Panc1 (cell line): ENCODE measurements at regions not wholly inside any gene's neighbourhood (a gene's known extent, or its start where the extent isn't known, plus 50 kb on each side); places are given as distances from the start of the nearest gene placed in this dataset.

Experiments
- ATAC-seq: fragments of 200-7000 bp; cut with Tn5 transposase; 2 replicates; pipeline ENCODE4 v1.9.1; 2020; ENCODE audit warnings: mild to moderate bottlenecking, moderate library complexity
- BruUV-seq: library from RNA; stranded (reverse); fragments of 400-500 nt; replicated peaks from 2 replicates; lab custom pipeline; 2021; lab: Mats Ljungman, UMichigan
- CTCF ChIA-PET: fragments of 300-600 bp; sonication (Branson Sonifier 250); formaldehyde crosslinking; loops from one replicate; lab custom pipeline; 2022; ENCODE audit warnings: antibody characterized with exemption; lab: Charles Lee
- POLR2A ChIA-PET: fragments of 300-600 bp; sonication (Branson Sonifier 250); formaldehyde crosslinking; loops from one replicate; lab custom pipeline; 2022; ENCODE audit warnings: antibody characterized with exemption; lab: Charles Lee
- DNase-seq: peaks from one replicate; pipeline ENCODE4 v3.0.0-alpha.2; 2010; ENCODE audit warnings: low read depth, low spot score
- H3K27ac ChIP-seq: 2 replicates; pipeline ENCODE4 v1.5.1; 2011; ENCODE audit warnings: mild to moderate bottlenecking, low read length, inconsistent platforms
- H3K27me3 ChIP-seq: fragments of 200-500 bp; sonication (Bioruptor generic); 2 replicates; pipeline ENCODE4 v1.6.0; 2014; ENCODE audit warnings: low read length, inconsistent platforms; ENCODE audit not compliant: control insufficient read depth, insufficient read depth
- H3K36me3 ChIP-seq: fragments of 200-500 bp; sonication (Bioruptor generic); 2 replicates; pipeline ENCODE4 v1.5.1; 2014; ENCODE audit warnings: inconsistent platforms, mild to moderate bottlenecking, low read length, moderate library complexity; ENCODE audit not compliant: control insufficient read depth, insufficient read depth
- H3K4me1 ChIP-seq: 2 replicates; pipeline ENCODE4 v1.5.1; 2011; ENCODE audit warnings: inconsistent platforms, mild to moderate bottlenecking, low read length, moderate library complexity; ENCODE audit not compliant: control insufficient read depth, insufficient read depth
- H3K4me3 ChIP-seq, 2 experiments: 2 replicates each; pipeline ENCODE4 v1.5.1; 2011 to 2012; ENCODE audit warnings: low read depth in 2 of 2, low read length in 2 of 2, mild to moderate bottlenecking in 2 of 2, inconsistent platforms in 1 of 2, moderate library complexity in 1 of 2
- H3K9me3 ChIP-seq: fragments of 200-500 bp; sonication (Bioruptor generic); 2 replicates; pipeline ENCODE4 v1.5.1; 2014; ENCODE audit warnings: low read depth, mild to moderate bottlenecking, inconsistent platforms, low read length, moderate library complexity; ENCODE audit not compliant: control insufficient read depth, insufficient read depth
- CTCF ChIP-seq: fragments of 450-650 bp; IDR thresholded peaks from 2 replicates; pipeline ENCODE4 v1.5.1; 2017; ENCODE audit warnings: mild to moderate bottlenecking
- POLR2AphosphoS5 ChIP-seq: IDR thresholded peaks from 2 replicates; pipeline ENCODE4 v1.6.1; 2012; ENCODE audit warnings: mild to moderate bottlenecking, low read depth, low read length, moderate library complexity
- REST ChIP-seq, 2 experiments: IDR thresholded peaks; 2 replicates each; pipeline ENCODE4 v1.6.1; 2011 to 2012; ENCODE audit warnings: low read depth in 2 of 2, control low read depth in 1 of 2, low read length in 1 of 2, mild to moderate bottlenecking in 1 of 2, moderate library complexity in 1 of 2; ENCODE audit not compliant: insufficient read depth in 1 of 2
- SIN3A ChIP-seq: IDR thresholded peaks from 2 replicates; pipeline ENCODE4 v1.6.1; 2012; ENCODE audit warnings: low read depth, mild to moderate bottlenecking, low read length, moderate library complexity, borderline replicate concordance; ENCODE audit not compliant: insufficient read depth
- TCF7L2 ChIP-seq: IDR thresholded peaks from 2 replicates; pipeline ENCODE4 v1.6.1; 2011; ENCODE audit warnings: mild to moderate bottlenecking, low read depth, low read length, inconsistent platforms
- in situ Hi-C: cut with HindIII; loops from 2 replicates; pipeline ENCODE4 v1.10.0; 2016; ENCODE audit warnings: low sequenced_read_pairs, low pct_unique_long_range_greater_than_20kb
- intact Hi-C: fragments of 100-400 bp; cut with micrococcal nuclease; formaldehyde crosslinking; loops from one replicate; pipeline ENCODE4 v1.10.0; 2022; ENCODE audit not compliant: unreplicated experiment

GRCh38 chr10:128912568-128913311 is 554.3 kb upstream of the MGMT start:
- in situ Hi-C loops (no loop called here), intact Hi-C loops (no loop called here)
- no peaks in the 10 kb centered on the region for H3K4me1 ChIP-seq
- DNase-seq (no peak), ATAC-seq (no peak)
- POLR2A ChIA-PET = no interaction called here
- TF ChIP-seq POLR2AphosphoS5 (no peak), TCF7L2 (no peak), SIN3A (no peak), REST (IDR thresholded peaks at IDR 0.05; ENCODE audit: insufficient read depth in 1 of 2, low read depth in 2 of 2, low read length in 1 of 2) (no peak), CTCF (no peak)
- H3K27me3 ChIP-seq = peaks cover 2% of the 10 kb centered on the region; the same call in 1 of the 2 replicates
- no peak overlapping the region for H3K27ac ChIP-seq
- BruUV-seq = no TSS peak
- CTCF ChIA-PET = no interaction called here
- H3K36me3 ChIP-seq = no peaks in the 10 kb centered on the region
- no peaks in the 10 kb centered on the region for H3K9me3 ChIP-seq
- H3K4me3 ChIP-seq = no peak overlapping the region

- no peaks in the 10 kb centered on the region for H3K9me3 ChIP-seq
- intact Hi-C loops = no loop called here
- H3K4me3 ChIP-seq = no peak overlapping the region
- TF ChIP-seq TCF7L2 (no peak), SIN3A (no peak), POLR2AphosphoS5 (no peak), REST (IDR thresholded peaks at IDR 0.05; ENCODE audit: insufficient read depth in 1 of 2, low read depth in 2 of 2, low read length in 1 of 2) (no peak), CTCF (no peak)
- no peak for DNase-seq
- H3K36me3 ChIP-seq = no peaks in the 10 kb centered on the region
- ATAC-seq = no peak
- in situ Hi-C loops = no loop called here
- ChIA-PET POLR2A (no interaction called here), CTCF (no interaction called here)
- H3K4me1 ChIP-seq = no peaks in the 10 kb centered on the region
- peaks cover 6% of the 10 kb centered on the region; the same call in 1 of the 2 replicates for H3K27me3 ChIP-seq
- H3K27ac ChIP-seq = no peak overlapping the region
- no TSS peak for BruUV-seq
These were observed 552.4 kb upstream of the MGMT start for GRCh38 chr10:128914681-128915080.
